Caco-2 (cell line): ENCODE measurements at regions not wholly inside any gene's neighbourhood (a gene's known extent, or its start where the extent isn't known, plus 50 kb on each side); places are given as distances from the start of the nearest gene placed in this dataset.

Source experiments
- BruUV-seq: library from RNA; stranded (reverse); fragments of 400-500 nt; replicated peaks from 2 replicates; lab custom pipeline; 2021; lab: Mats Ljungman, UMichigan
- CTCF ChIA-PET: fragments of 300-600 bp; sonication (Branson Sonifier 250); formaldehyde crosslinking; loops from one replicate; lab custom pipeline; 2022; ENCODE audit warnings: antibody characterized with exemption; lab: Charles Lee
- POLR2A ChIA-PET: fragments of 300-600 bp; sonication (Branson Sonifier 250); formaldehyde crosslinking; loops from one replicate; lab custom pipeline; 2022; ENCODE audit warnings: antibody characterized with exemption; lab: Charles Lee
- DNase-seq, 2 experiments: peaks; one replicate each; pipeline versions ENCODE4 v3.0.0 to v3.0.0-alpha.2; 2020 to 2022
- H3K27me3 ChIP-seq: replicated peaks from 2 replicates; pipeline ENCODE4 v1.6.0; 2011; ENCODE audit warnings: low read length; ENCODE audit not compliant: control insufficient read depth, insufficient read depth
- H3K36me3 ChIP-seq: 2 replicates; pipeline ENCODE4 v1.5.1; 2011; ENCODE audit warnings: low read length; ENCODE audit not compliant: control insufficient read depth, insufficient read depth
- H3K4me1 ChIP-seq: fragments of 250-450 bp; sonication (Bioruptor Pico); 2 replicates; pipeline ENCODE4 v1.5.1; 2020; ENCODE audit warnings: mild to moderate bottlenecking
- H3K4me3 ChIP-seq: 2 replicates; pipeline ENCODE4 v1.5.1; 2011; ENCODE audit warnings: low read depth, mild to moderate bottlenecking, control low read depth, low read length
- H3K9me3 ChIP-seq: fragments of 250-450 bp; sonication (Bioruptor Pico); 2 replicates; pipeline ENCODE4 v1.5.1; 2020; ENCODE audit warnings: mild to moderate bottlenecking, moderate library complexity
- H3K27ac Mint-ChIP-seq: one replicate; pipeline ENCODE4 v1.8.0; 2022; ENCODE audit warnings: mixed read lengths; ENCODE audit not compliant: unreplicated experiment
- H3K27me3 Mint-ChIP-seq: one replicate; pipeline ENCODE4 v1.8.0; 2022; ENCODE audit warnings: mixed read lengths; ENCODE audit not compliant: insufficient read depth, unreplicated experiment
- H3K36me3 Mint-ChIP-seq: one replicate; pipeline ENCODE4 v1.8.0; 2022; ENCODE audit warnings: mild to moderate bottlenecking, mixed read lengths; ENCODE audit not compliant: insufficient read depth, unreplicated experiment
- H3K4me1 Mint-ChIP-seq: one replicate; pipeline ENCODE4 v1.8.0; 2022; ENCODE audit warnings: low read depth, mixed read lengths; ENCODE audit not compliant: unreplicated experiment
- H3K4me3 Mint-ChIP-seq: one replicate; pipeline ENCODE4 v1.8.0; 2022; ENCODE audit warnings: mild to moderate bottlenecking, moderate library complexity, mixed read lengths; ENCODE audit not compliant: unreplicated experiment
- H3K9me3 Mint-ChIP-seq: one replicate; pipeline ENCODE4 v1.8.0; 2022; ENCODE audit warnings: mixed read lengths; ENCODE audit not compliant: unreplicated experiment
- CTCF ChIP-seq, 2 experiments: fragments of 200-600 bp in 1 of 2; IDR thresholded peaks; 1 replicate in 1 of 2; 2 replicates in 1 of 2; pipeline versions ENCODE4 v1.5.1 to v1.8.0; 2011 to 2022; ENCODE audit warnings: antibody characterized with exemption in 1 of 2, control low read depth in 1 of 2, inconsistent platforms in 1 of 2, low read depth in 1 of 2, low read length in 1 of 2, mild to moderate bottlenecking in 1 of 2, moderate library complexity in 1 of 2; ENCODE audit not compliant: insufficient read depth in 1 of 2, severe bottlenecking in 1 of 2, unreplicated experiment in 1 of 2
- intact Hi-C: fragments of 100-400 bp; cut with micrococcal nuclease; formaldehyde crosslinking; loops from one replicate; pipeline ENCODE4 v1.10.0; 2022; ENCODE audit not compliant: unreplicated experiment

- Mint-ChIP-seq H3K9me3 (no peaks in the 10 kb centered on the region), H3K4me3 (no peak overlapping the region), H3K4me1 (no peaks in the 10 kb centered on the region), H3K27me3 (peaks cover 3% of the 10 kb centered on the region), H3K36me3 (no peaks in the 10 kb centered on the region), H3K27ac (no peak overlapping the region)
- no peak overlapping the region for H3K4me3 ChIP-seq
- no peaks in the 10 kb centered on the region for H3K9me3 ChIP-seq
- H3K4me1 ChIP-seq: no peaks in the 10 kb centered on the region
- intact Hi-C loops: no loop called here
- no peak for DNase-seq
- ChIA-PET CTCF (no interaction called here), POLR2A (no interaction called here)
- BruUV-seq: no TSS peak
- no peaks in the 10 kb centered on the region for H3K36me3 ChIP-seq
- H3K27me3 ChIP-seq: no peaks in the 10 kb centered on the region
- no peak for TF ChIP-seq CTCF (IDR thresholded peaks at IDR 0.05; ENCODE audit: insufficient read depth in 1 of 2, low read depth in 1 of 2, low read length in 1 of 2, severe bottlenecking in 1 of 2, unreplicated experiment in 1 of 2)
Measured at GRCh38 chr4:17368408-17368807, 143.5 kb downstream of the QDPR start.

GRCh38 chr4:17367201-17367600 lies 144.7 kb downstream of the QDPR start:
- BruUV-seq: no TSS peak
- Histone ChIP-seq H3K4me1 (no peaks in the 10 kb centered on the region), H3K27me3 (no peaks in the 10 kb centered on the region), H3K4me3 (no peak overlapping the region), H3K36me3 (no peaks in the 10 kb centered on the region), H3K9me3 (no peaks in the 10 kb centered on the region)
- no peak overlapping the region for H3K4me3 Mint-ChIP-seq
- TF ChIP-seq CTCF (IDR thresholded peaks at IDR 0.05; ENCODE audit: insufficient read depth in 1 of 2, low read depth in 1 of 2, low read length in 1 of 2, severe bottlenecking in 1 of 2, unreplicated experiment in 1 of 2): no peak
- H3K36me3 Mint-ChIP-seq: no peaks in the 10 kb centered on the region
- ChIA-PET CTCF (no interaction called here), POLR2A (no interaction called here)
- no peaks in the 10 kb centered on the region for H3K4me1 Mint-ChIP-seq
- DNase-seq: no peak
- H3K27ac Mint-ChIP-seq: no peak overlapping the region
- no peaks in the 10 kb centered on the region for H3K27me3 Mint-ChIP-seq
- intact Hi-C loops: no loop called here
- H3K9me3 Mint-ChIP-seq: no peaks in the 10 kb centered on the region

- no peak overlapping the region for H3K4me3 ChIP-seq
- CTCF ChIA-PET: no interaction called here
- intact Hi-C loops: no loop called here
Measured at GRCh38 chr4:17366496-17366895, 145.4 kb downstream of the QDPR start.

More at GRCh38 chr4:17366496-17366895, 145.4 kb downstream of the QDPR start:
- no TSS peak for BruUV-seq
- Mint-ChIP-seq H3K9me3 (no peaks in the 10 kb centered on the region), H3K4me1 (no peaks in the 10 kb centered on the region), H3K27me3 (no peaks in the 10 kb centered on the region), H3K27ac (no peak overlapping the region), H3K36me3 (no peaks in the 10 kb centered on the region), H3K4me3 (no peak overlapping the region)
- no peak for DNase-seq
- POLR2A ChIA-PET: no interaction called here
- Histone ChIP-seq H3K9me3 (no peaks in the 10 kb centered on the region), H3K36me3 (no peaks in the 10 kb centered on the region), H3K27me3 (no peaks in the 10 kb centered on the region), H3K4me1 (no peaks in the 10 kb centered on the region)
- no peak for TF ChIP-seq CTCF (IDR thresholded peaks at IDR 0.05; ENCODE audit: insufficient read depth in 1 of 2, low read depth in 1 of 2, low read length in 1 of 2, severe bottlenecking in 1 of 2, unreplicated experiment in 1 of 2)
